ENCODE measurements at regions not wholly inside any gene's neighbourhood (a gene's known extent, or its start where the extent isn't known, plus 50 kb on each side); places are given as distances from the start of the nearest gene placed in this dataset.

DNA sequence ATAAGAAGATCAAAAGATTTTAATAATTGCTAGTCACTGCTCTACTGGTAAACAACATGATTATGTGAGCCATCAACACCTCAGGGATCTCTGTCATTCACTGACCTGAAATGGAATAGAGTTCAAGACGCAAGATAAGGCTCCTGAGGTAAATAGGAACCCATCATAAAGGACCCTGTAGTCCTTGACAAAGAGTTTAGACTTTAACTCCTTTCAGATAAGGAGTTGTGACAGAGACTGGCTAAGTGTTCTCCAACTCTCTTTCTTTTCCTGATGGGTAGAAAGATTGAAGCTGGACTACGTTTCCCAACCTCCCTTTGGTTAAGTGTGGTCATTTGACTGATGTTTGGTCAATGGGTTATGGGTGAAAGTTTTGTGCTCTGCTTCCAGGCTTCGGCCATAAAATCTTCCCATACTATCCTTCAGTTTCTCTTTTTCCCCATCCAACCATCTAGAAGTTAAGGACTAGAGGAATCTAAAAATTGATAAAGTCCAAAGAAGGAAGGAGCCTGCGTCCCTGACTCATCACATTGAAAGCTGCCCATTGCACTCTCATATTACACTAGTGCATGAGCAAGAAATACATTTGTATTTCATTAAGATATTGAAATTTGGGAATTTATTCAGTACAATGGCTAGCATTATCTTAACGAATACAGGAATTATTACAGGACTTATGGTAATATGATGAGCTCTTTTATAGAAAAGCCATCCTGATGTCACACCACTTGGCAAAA is 293.7 kb upstream of the ACVR2A start:
- DNase-seq (ENCODE audit: low read depth in 2 of 2): peak; percentile 8 to 39
- no peak for TF ChIP-seq EZH2 (IDR thresholded peaks at IDR 0.05; ENCODE audit: low read length, missing control alignments)
- TF ChIP-seq, protein P1, sequence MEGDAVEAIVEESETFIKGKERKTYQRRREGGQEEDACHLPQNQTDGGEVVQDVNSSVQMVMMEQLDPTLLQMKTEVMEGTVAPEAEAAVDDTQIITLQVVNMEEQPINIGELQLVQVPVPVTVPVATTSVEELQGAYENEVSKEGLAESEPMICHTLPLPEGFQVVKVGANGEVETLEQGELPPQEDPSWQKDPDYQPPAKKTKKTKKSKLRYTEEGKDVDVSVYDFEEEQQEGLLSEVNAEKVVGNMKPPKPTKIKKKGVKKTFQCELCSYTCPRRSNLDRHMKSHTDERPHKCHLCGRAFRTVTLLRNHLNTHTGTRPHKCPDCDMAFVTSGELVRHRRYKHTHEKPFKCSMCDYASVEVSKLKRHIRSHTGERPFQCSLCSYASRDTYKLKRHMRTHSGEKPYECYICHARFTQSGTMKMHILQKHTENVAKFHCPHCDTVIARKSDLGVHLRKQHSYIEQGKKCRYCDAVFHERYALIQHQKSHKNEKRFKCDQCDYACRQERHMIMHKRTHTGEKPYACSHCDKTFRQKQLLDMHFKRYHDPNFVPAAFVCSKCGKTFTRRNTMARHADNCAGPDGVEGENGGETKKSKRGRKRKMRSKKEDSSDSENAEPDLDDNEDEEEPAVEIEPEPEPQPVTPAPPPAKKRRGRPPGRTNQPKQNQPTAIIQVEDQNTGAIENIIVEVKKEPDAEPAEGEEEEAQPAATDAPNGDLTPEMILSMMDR (conservative IDR thresholded peaks at IDR 0.05 in 1 of 2, IDR thresholded peaks at IDR 0.05 in 1 of 2; ENCODE audit: low read depth in 1 of 2, low read length in 2 of 2): no peak
- no peak overlapping the region for H3K27ac ChIP-seq (ENCODE audit: insufficient read depth, low read length)

DNA sequence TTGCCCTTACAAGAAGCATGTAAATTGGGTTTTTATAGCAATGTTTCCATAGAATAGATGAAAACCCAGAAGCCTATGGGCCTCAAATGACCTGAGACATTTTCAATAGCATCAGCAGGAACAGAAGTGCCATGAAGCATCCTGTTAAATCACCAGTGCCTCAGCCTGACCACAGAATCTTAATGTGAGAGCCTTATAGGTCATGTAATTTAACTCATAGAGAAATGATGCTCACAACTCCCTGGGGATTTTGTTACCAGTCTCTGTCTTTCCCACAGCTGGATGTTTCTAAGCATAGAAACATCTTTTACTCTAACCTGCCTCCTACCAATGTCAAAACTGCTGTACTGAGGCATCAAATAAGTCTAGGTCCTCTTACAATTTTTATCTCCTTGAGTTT is 295.8 kb upstream of the ACVR2A start:
- no peak for TF ChIP-seq EZH2 (IDR thresholded peaks at IDR 0.05; ENCODE audit: low read length, missing control alignments)
- TF ChIP-seq, protein P1 (conservative IDR thresholded peaks at IDR 0.05 in 1 of 2, IDR thresholded peaks at IDR 0.05 in 1 of 2; ENCODE audit: low read depth in 1 of 2, low read length in 2 of 2): no peak
- H2AFZ ChIP-seq (ENCODE audit: low read length): no peak overlapping the region
- H3K9ac ChIP-seq (ENCODE audit: insufficient read depth, low read length): no peak overlapping the region
- H4K20me1 ChIP-seq (ENCODE audit: control insufficient read depth, extremely low read depth, insufficient read depth, low read length): no peaks in the 10 kb centered on the region
- no peaks in the 10 kb centered on the region for H3K4me1 ChIP-seq (ENCODE audit: control insufficient read depth, extremely low read depth, insufficient read depth, low read length)
- no peak overlapping the region for H3K4me3 ChIP-seq (replicated peaks in 1 of 4; ENCODE audit: control extremely low read depth in 1 of 4, insufficient read depth in 1 of 4, low read depth in 3 of 4, low read length in 4 of 4)
- H3K9me3 ChIP-seq (ENCODE audit: control insufficient read depth, insufficient read depth, low read depth, low read length): no peaks in the 10 kb centered on the region
- no peaks in the 10 kb centered on the region for H3K27me3 ChIP-seq (ENCODE audit: control insufficient read depth, insufficient read depth, low read length)
- no peaks in the 10 kb centered on the region for H3K79me2 ChIP-seq (ENCODE audit: control insufficient read depth, insufficient read depth, low read length)
- H3K27ac ChIP-seq (ENCODE audit: insufficient read depth, low read length): no peak overlapping the region
- peak in 1 of 2 donors; percentile 11 for DNase-seq (ENCODE audit: low read depth in 2 of 2)
- no peaks in the 10 kb centered on the region for H3K36me3 ChIP-seq (ENCODE audit: control insufficient read depth, insufficient read depth, low read length)
- H3K4me2 ChIP-seq (ENCODE audit: extremely low read depth, insufficient read depth, low read length): no peak overlapping the region

More for the DNA sequence above, 293.7 kb upstream of the ACVR2A start:
- no peaks in the 10 kb centered on the region for H3K27me3 ChIP-seq (ENCODE audit: control insufficient read depth, insufficient read depth, low read length)
- H3K4me2 ChIP-seq (ENCODE audit: extremely low read depth, insufficient read depth, low read length): no peak overlapping the region
- no peak overlapping the region for H2AFZ ChIP-seq (ENCODE audit: low read length)
- H3K4me1 ChIP-seq (ENCODE audit: control insufficient read depth, extremely low read depth, insufficient read depth, low read length): no peaks in the 10 kb centered on the region
- H3K4me3 ChIP-seq (replicated peaks in 1 of 4; ENCODE audit: control extremely low read depth in 1 of 4, insufficient read depth in 1 of 4, low read depth in 3 of 4, low read length in 4 of 4): no peak overlapping the region
- H3K9me3 ChIP-seq (ENCODE audit: control insufficient read depth, insufficient read depth, low read depth, low read length): no peaks in the 10 kb centered on the region
- no peaks in the 10 kb centered on the region for H3K36me3 ChIP-seq (ENCODE audit: control insufficient read depth, insufficient read depth, low read length)
- H4K20me1 ChIP-seq (ENCODE audit: control insufficient read depth, extremely low read depth, insufficient read depth, low read length): no peaks in the 10 kb centered on the region
- H3K79me2 ChIP-seq (ENCODE audit: control insufficient read depth, insufficient read depth, low read length): no peaks in the 10 kb centered on the region
- H3K9ac ChIP-seq (ENCODE audit: insufficient read depth, low read length): no peak overlapping the region

DNA sequence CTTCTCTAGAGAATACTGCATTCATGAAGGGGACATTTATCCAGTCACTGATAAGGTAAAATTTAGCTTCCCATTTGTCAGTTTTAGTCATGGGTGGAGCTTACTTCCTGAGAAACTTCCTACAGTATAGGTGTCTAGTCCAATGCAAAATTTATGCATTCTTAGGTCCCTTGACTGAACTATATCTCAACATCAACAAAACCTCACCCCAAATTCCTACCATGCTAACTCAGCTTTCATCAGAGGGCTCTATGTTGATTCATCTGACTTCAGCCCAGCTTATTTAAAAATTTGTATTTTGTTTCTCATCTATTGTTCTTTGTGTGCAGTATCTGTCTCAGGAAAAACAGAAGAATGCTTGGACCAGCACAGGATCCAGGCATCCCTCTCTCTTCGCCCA is 296.4 kb upstream of the ACVR2A start:
- H3K4me1 ChIP-seq (ENCODE audit: control insufficient read depth, extremely low read depth, insufficient read depth, low read length): no peaks in the 10 kb centered on the region
- H3K9ac ChIP-seq (ENCODE audit: insufficient read depth, low read length): no peak overlapping the region
- no peaks in the 10 kb centered on the region for H3K27me3 ChIP-seq (ENCODE audit: control insufficient read depth, insufficient read depth, low read length)
- H3K9me3 ChIP-seq (ENCODE audit: control insufficient read depth, insufficient read depth, low read depth, low read length): no peaks in the 10 kb centered on the region
- H4K20me1 ChIP-seq (ENCODE audit: control insufficient read depth, extremely low read depth, insufficient read depth, low read length): no peaks in the 10 kb centered on the region
- TF ChIP-seq, protein P1 (conservative IDR thresholded peaks at IDR 0.05 in 1 of 2, IDR thresholded peaks at IDR 0.05 in 1 of 2; ENCODE audit: low read depth in 1 of 2, low read length in 2 of 2): no peak
- TF ChIP-seq EZH2 (IDR thresholded peaks at IDR 0.05; ENCODE audit: low read length, missing control alignments): no peak
- no peak overlapping the region for H2AFZ ChIP-seq (ENCODE audit: low read length)
- H3K4me3 ChIP-seq (replicated peaks in 1 of 4; ENCODE audit: control extremely low read depth in 1 of 4, insufficient read depth in 1 of 4, low read depth in 3 of 4, low read length in 4 of 4): no peak overlapping the region
- H3K79me2 ChIP-seq (ENCODE audit: control insufficient read depth, insufficient read depth, low read length): no peaks in the 10 kb centered on the region
- H3K27ac ChIP-seq (ENCODE audit: insufficient read depth, low read length): no peak overlapping the region
- no peaks in the 10 kb centered on the region for H3K36me3 ChIP-seq (ENCODE audit: control insufficient read depth, insufficient read depth, low read length)
- peak in 1 of 2 donors; percentile 65 for DNase-seq (ENCODE audit: low read depth in 2 of 2)
- no peak overlapping the region for H3K4me2 ChIP-seq (ENCODE audit: extremely low read depth, insufficient read depth, low read length)

Data from fibroblast of lung (primary cell).